ENCODE measurements at regions not wholly inside any gene's neighbourhood (a gene's known extent, or its start where the extent isn't known, plus 50 kb on each side); places are given as distances from the start of the nearest gene placed in this dataset.
"Not testable (repeated sequence)": the region's sequence is repeated elsewhere in the genome, so short reads cannot be mapped to it uniquely, and the experiment has no call there.

DNA sequence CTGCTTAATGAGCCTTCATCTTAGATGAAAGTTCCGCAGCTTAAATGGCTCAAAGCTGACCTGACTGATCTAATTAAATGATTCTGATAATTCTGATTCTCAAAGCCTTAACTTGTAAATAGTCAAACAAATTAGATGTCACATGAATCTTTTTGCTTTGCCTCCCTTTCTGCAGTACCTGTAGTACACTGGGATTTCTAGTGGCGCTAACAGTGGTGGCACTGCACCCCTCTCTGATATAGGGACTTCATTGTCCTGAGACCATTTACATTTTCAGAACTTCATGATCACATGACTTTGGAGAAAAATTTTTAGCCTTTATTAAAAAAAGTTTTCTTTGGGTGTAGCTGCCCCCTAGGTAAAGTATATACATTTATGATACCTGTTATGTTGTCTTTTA lies 546.7 kb upstream of the ADGRL2 start:
- TF ChIP-seq SP1 (IDR thresholded peaks at IDR 0.05) (no peak), NR2F2 (IDR thresholded peaks at IDR 0.05) (no peak), HNF4A (conservative IDR thresholded peaks at IDR 0.05) (no peak), TAF1 (conservative IDR thresholded peaks at IDR 0.05) (no peak), FOXA1 (IDR thresholded peaks at IDR 0.05) (no peak), GABPA (IDR thresholded peaks at IDR 0.05 in 1 of 2, conservative IDR thresholded peaks at IDR 0.05 in 1 of 2) (no peak), JUND (IDR thresholded peaks at IDR 0.05) (no peak)
- TF ChIP-seq, protein P1, sequence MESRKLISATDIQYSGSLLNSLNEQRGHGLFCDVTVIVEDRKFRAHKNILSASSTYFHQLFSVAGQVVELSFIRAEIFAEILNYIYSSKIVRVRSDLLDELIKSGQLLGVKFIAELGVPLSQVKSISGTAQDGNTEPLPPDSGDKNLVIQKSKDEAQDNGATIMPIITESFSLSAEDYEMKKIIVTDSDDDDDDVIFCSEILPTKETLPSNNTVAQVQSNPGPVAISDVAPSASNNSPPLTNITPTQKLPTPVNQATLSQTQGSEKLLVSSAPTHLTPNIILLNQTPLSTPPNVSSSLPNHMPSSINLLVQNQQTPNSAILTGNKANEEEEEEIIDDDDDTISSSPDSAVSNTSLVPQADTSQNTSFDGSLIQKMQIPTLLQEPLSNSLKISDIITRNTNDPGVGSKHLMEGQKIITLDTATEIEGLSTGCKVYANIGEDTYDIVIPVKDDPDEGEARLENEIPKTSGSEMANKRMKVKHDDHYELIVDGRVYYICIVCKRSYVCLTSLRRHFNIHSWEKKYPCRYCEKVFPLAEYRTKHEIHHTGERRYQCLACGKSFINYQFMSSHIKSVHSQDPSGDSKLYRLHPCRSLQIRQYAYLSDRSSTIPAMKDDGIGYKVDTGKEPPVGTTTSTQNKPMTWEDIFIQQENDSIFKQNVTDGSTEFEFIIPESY (IDR thresholded peaks at IDR 0.05) = no peak
- WGBS = 91% methylated on average over 2 of the region's 2 CpGs
- Histone ChIP-seq H3K27ac (ENCODE audit: low read depth in 1 of 2, low read length in 2 of 2) (no peak overlapping the region), H3K36me3 (ENCODE audit: control insufficient read depth in 4 of 4, insufficient read depth in 3 of 4, low read depth in 1 of 4, low read length in 3 of 4) (no peaks in the 10 kb centered on the region), H3K9ac (ENCODE audit: low read depth in 1 of 2, low read length in 2 of 2) (no peak overlapping the region), H3K27me3 (ENCODE audit: control insufficient read depth in 4 of 4, insufficient read depth in 4 of 4, low read length in 3 of 4) (no peaks in the 10 kb centered on the region), H3K9me3 (ENCODE audit: control insufficient read depth in 4 of 4, low read length in 3 of 4) (no peaks in the 10 kb centered on the region), H3K4me1 (ENCODE audit: control insufficient read depth in 4 of 4, insufficient read depth in 4 of 4, low read length in 3 of 4) (no peaks in the 10 kb centered on the region), H3K4me3 (ENCODE audit: low read depth in 1 of 3, low read length in 3 of 3) (no peak overlapping the region)
- DNase-seq (ENCODE audit: low spot score) = no peak

DNA sequence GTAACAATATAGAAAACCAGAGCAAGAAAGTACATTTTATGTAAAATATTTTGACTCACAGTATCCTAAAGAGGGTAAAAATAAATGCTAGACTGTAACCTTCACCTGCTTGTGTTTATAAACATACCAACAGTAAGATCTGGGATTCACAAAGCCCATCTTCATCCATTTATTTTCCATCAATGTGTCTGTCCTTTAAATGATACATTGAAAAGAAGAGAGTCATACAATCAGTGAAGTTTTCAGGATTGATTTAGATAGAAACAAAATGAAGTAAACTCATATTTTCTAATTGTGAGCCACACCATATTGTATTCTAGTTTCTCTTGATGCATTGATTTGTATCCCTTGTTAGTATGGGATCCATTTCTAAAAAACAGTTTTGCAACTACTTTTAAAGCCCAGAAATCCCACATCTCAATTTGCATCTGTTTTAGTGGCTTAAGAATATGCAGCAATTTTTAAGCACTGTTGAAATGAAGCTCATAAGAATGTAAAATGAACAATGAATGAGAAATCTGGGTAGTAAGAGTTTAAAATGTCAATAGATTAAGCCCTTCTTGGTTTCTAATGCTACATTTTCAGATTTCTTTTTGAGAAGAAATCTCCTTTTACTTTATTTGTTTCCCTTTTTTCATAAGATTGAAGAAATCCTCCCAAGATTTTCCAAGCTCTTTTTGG lies 548.1 kb upstream of the ADGRL2 start:
- no peak for DNase-seq (ENCODE audit: low spot score)
- no peak overlapping the region for H3K9ac ChIP-seq (ENCODE audit: low read depth in 1 of 2, low read length in 2 of 2)
- no peaks in the 10 kb centered on the region for H3K4me1 ChIP-seq (ENCODE audit: control insufficient read depth in 4 of 4, insufficient read depth in 4 of 4, low read length in 3 of 4)
- TF ChIP-seq, protein P2, sequence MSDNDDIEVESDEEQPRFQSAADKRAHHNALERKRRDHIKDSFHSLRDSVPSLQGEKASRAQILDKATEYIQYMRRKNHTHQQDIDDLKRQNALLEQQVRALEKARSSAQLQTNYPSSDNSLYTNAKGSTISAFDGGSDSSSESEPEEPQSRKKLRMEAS (IDR thresholded peaks at IDR 0.05) = no peak
- TF ChIP-seq FOXA1 (IDR thresholded peaks at IDR 0.05) (no peak), TAF1 (conservative IDR thresholded peaks at IDR 0.05) (no peak), RXRA (IDR thresholded peaks at IDR 0.05) (no peak), NR2F2 (IDR thresholded peaks at IDR 0.05) (no peak), RAD21 (IDR thresholded peaks at IDR 0.05) (no peak), HNF4A (conservative IDR thresholded peaks at IDR 0.05) (no peak), EGR1 (IDR thresholded peaks at IDR 0.05; ENCODE audit: low read depth in 2 of 2) (no peak), HNF4G (IDR thresholded peaks at IDR 0.05) (no peak), JUND (IDR thresholded peaks at IDR 0.05) (no peak), FOXA2 (IDR thresholded peaks at IDR 0.05) (no peak)
- TF ChIP-seq, protein P3, sequence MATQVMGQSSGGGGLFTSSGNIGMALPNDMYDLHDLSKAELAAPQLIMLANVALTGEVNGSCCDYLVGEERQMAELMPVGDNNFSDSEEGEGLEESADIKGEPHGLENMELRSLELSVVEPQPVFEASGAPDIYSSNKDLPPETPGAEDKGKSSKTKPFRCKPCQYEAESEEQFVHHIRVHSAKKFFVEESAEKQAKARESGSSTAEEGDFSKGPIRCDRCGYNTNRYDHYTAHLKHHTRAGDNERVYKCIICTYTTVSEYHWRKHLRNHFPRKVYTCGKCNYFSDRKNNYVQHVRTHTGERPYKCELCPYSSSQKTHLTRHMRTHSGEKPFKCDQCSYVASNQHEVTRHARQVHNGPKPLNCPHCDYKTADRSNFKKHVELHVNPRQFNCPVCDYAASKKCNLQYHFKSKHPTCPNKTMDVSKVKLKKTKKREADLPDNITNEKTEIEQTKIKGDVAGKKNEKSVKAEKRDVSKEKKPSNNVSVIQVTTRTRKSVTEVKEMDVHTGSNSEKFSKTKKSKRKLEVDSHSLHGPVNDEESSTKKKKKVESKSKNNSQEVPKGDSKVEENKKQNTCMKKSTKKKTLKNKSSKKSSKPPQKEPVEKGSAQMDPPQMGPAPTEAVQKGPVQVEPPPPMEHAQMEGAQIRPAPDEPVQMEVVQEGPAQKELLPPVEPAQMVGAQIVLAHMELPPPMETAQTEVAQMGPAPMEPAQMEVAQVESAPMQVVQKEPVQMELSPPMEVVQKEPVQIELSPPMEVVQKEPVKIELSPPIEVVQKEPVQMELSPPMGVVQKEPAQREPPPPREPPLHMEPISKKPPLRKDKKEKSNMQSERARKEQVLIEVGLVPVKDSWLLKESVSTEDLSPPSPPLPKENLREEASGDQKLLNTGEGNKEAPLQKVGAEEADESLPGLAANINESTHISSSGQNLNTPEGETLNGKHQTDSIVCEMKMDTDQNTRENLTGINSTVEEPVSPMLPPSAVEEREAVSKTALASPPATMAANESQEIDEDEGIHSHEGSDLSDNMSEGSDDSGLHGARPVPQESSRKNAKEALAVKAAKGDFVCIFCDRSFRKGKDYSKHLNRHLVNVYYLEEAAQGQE (IDR thresholded peaks at IDR 0.05) = no peak
- TF ChIP-seq, protein P4, sequence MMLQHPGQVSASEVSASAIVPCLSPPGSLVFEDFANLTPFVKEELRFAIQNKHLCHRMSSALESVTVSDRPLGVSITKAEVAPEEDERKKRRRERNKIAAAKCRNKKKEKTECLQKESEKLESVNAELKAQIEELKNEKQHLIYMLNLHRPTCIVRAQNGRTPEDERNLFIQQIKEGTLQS (IDR thresholded peaks at IDR 0.05) = no peak
- no peak overlapping the region for H3K4me3 ChIP-seq (ENCODE audit: low read depth in 1 of 3, low read length in 3 of 3)
- H3K27me3 ChIP-seq (ENCODE audit: control insufficient read depth in 4 of 4, insufficient read depth in 4 of 4, low read length in 3 of 4) = no peaks in the 10 kb centered on the region
- no peaks in the 10 kb centered on the region for H3K36me3 ChIP-seq (ENCODE audit: control insufficient read depth in 4 of 4, insufficient read depth in 3 of 4, low read depth in 1 of 4, low read length in 3 of 4)
- no peak overlapping the region for H3K27ac ChIP-seq (ENCODE audit: low read depth in 1 of 2, low read length in 2 of 2)
- H3K9me3 ChIP-seq (ENCODE audit: control insufficient read depth in 4 of 4, low read length in 3 of 4) = no peaks in the 10 kb centered on the region

DNA sequence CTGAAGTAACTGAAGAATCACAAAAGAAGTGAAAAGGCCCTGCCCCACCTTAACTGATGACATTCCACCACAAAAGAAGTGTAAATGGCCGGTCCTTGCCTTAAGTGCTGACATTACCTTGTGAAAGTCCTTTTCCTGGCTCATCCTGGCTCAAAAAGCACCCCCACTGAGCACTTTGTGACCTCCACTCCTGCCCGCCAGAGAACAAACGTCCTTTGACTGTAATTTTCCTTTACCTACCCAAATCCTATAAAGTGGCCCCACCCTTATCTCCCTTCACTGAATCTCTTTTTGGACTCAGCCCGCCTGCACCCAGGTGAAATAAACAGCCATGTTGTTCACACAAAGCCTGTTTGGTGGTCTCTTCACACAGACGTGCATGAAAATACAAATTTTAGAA lies 549.9 kb upstream of the ADGRL2 start:
- not testable (repeated sequence) for H3K27me3 ChIP-seq (ENCODE audit: control insufficient read depth in 4 of 4, insufficient read depth in 4 of 4, low read length in 3 of 4); H3K27ac ChIP-seq (ENCODE audit: low read depth in 1 of 2, low read length in 2 of 2); H3K9ac ChIP-seq (ENCODE audit: low read depth in 1 of 2, low read length in 2 of 2); H3K9me3 ChIP-seq (ENCODE audit: control insufficient read depth in 4 of 4, low read length in 3 of 4); H3K36me3 ChIP-seq (ENCODE audit: control insufficient read depth in 4 of 4, insufficient read depth in 3 of 4, low read depth in 1 of 4, low read length in 3 of 4); H3K4me1 ChIP-seq (ENCODE audit: control insufficient read depth in 4 of 4, insufficient read depth in 4 of 4, low read length in 3 of 4); DNase-seq (ENCODE audit: low spot score); H3K4me3 ChIP-seq (ENCODE audit: low read depth in 1 of 3, low read length in 3 of 3)
- 76% methylated on average over 4 of the region's 5 CpGs for WGBS

DNA sequence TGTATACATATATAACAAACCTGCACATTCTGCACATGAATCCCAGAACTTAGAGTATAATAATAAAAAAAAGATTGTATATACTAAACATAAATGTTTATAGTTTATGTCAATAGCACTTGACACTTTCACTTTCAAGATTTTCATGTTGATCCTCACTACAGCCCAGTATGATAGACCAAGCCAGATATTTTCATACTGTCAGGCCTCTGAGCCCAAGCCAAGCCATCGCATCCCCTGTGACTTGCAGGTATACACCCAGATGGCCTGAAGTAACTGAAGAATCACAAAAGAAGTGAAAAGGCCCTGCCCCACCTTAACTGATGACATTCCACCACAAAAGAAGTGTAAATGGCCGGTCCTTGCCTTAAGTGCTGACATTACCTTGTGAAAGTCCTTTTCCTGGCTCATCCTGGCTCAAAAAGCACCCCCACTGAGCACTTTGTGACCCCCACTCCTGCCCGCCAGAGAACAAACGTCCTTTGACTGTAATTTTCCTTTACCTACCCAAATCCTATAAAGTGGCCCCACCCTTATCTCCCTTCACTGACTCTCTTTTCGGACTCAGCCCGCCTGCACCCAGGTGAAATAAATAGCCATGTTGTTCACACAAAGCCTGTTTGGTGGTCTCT lies 555.5 kb upstream of the ADGRL2 start:
- WGBS = 74% methylated on average over 5 of the region's 6 CpGs
- not testable (repeated sequence) for H3K9me3 ChIP-seq (ENCODE audit: control insufficient read depth in 4 of 4, low read length in 3 of 4); H3K27ac ChIP-seq (ENCODE audit: low read depth in 1 of 2, low read length in 2 of 2); H3K36me3 ChIP-seq (ENCODE audit: control insufficient read depth in 4 of 4, insufficient read depth in 3 of 4, low read depth in 1 of 4, low read length in 3 of 4); H3K4me3 ChIP-seq (ENCODE audit: low read depth in 1 of 3, low read length in 3 of 3); H3K9ac ChIP-seq (ENCODE audit: low read depth in 1 of 2, low read length in 2 of 2); H3K4me1 ChIP-seq (ENCODE audit: control insufficient read depth in 4 of 4, insufficient read depth in 4 of 4, low read length in 3 of 4); DNase-seq (ENCODE audit: low spot score); H3K27me3 ChIP-seq (ENCODE audit: control insufficient read depth in 4 of 4, insufficient read depth in 4 of 4, low read length in 3 of 4)

All from liver (tissue), 7 donors.